GM23338 (cell line): ENCODE measurements at regions not wholly inside any gene's neighbourhood (a gene's known extent, or its start where the extent isn't known, plus 50 kb on each side); places are given as distances from the start of the nearest gene placed in this dataset.

Experiments
- ATAC-seq: fragments of 200-7000 bp; cut with Tn5 transposase; 3 replicates; pipeline ENCODE4 v1.9.1; 2020
- DNase-seq: peaks from one replicate; pipeline ENCODE4 v3.0.0-alpha.2; 2015; ENCODE audit warnings: low spot score
- H2AFZ ChIP-seq: fragments of 200-600 bp; sonication (generic); 2 replicates; pipeline ENCODE4 v1.8.0; 2016; ENCODE audit warnings: antibody characterized with exemption, mild to moderate bottlenecking, moderate library complexity
- H3F3A ChIP-seq: fragments of 200-600 bp; sonication (generic); replicated peaks from 2 replicates; pipeline ENCODE4 v1.8.0; 2017; ENCODE audit warnings: antibody characterized with exemption, mixed run types, low read depth
- H3K27ac ChIP-seq: fragments of 200-600 bp; sonication (generic); 2 replicates; pipeline ENCODE4 v1.6.1; 2016; ENCODE audit warnings: low read depth
- H3K27me3 ChIP-seq: fragments of 200-600 bp; sonication (generic); 2 replicates; pipeline ENCODE4 v1.8.0; 2016; ENCODE audit warnings: mild to moderate bottlenecking, mixed run types, moderate library complexity; ENCODE audit not compliant: insufficient read depth
- H3K36me3 ChIP-seq: fragments of 200-600 bp; sonication (generic); 2 replicates; pipeline ENCODE4 v1.8.0; 2016; ENCODE audit warnings: mild to moderate bottlenecking; ENCODE audit not compliant: insufficient read depth
- H3K4me1 ChIP-seq: fragments of 200-600 bp; sonication (generic); 2 replicates; pipeline ENCODE4 v1.8.0; 2016; ENCODE audit warnings: mild to moderate bottlenecking, moderate library complexity; ENCODE audit not compliant: insufficient read depth
- H3K4me2 ChIP-seq: fragments of 200-600 bp; sonication (generic); 2 replicates; pipeline ENCODE4 v1.7.1; 2017; ENCODE audit warnings: mixed run types
- H3K4me3 ChIP-seq: fragments of 200-600 bp; sonication (generic); 2 replicates; pipeline ENCODE4 v1.6.1; 2016; ENCODE audit warnings: mixed run types
- H3K79me2 ChIP-seq: fragments of 200-600 bp; sonication (generic); replicated peaks from 2 replicates; pipeline ENCODE4 v1.8.0; 2017; ENCODE audit warnings: mild to moderate bottlenecking; ENCODE audit not compliant: insufficient read depth
- H3K9me2 ChIP-seq: fragments of 200-600 bp; sonication (generic); 2 replicates; pipeline ENCODE4 v1.8.0; 2017; ENCODE audit not compliant: insufficient read depth
- H4K20me1 ChIP-seq: fragments of 200-600 bp; sonication (generic); replicated peaks from 2 replicates; pipeline ENCODE4 v1.8.0; 2017; ENCODE audit warnings: mild to moderate bottlenecking; ENCODE audit not compliant: insufficient read depth
- H3K27ac Mint-ChIP-seq: 2 replicates; pipeline ENCODE4 v1.8.0; 2020; ENCODE audit warnings: inconsistent platforms, mild to moderate bottlenecking, moderate library complexity, mixed read lengths
- H3K27me3 Mint-ChIP-seq: 3 replicates; pipeline ENCODE4 v1.8.0; 2022; ENCODE audit warnings: low read depth, mild to moderate bottlenecking, moderate library complexity, mixed read lengths, inconsistent platforms; ENCODE audit not compliant: insufficient read depth, poor library complexity
- H3K36me3 Mint-ChIP-seq: 3 replicates; pipeline ENCODE4 v1.8.0; 2021; ENCODE audit warnings: low read depth, mild to moderate bottlenecking, inconsistent platforms, moderate library complexity, mixed read lengths
- H3K4me1 Mint-ChIP-seq: 3 replicates; pipeline ENCODE4 v1.8.0; 2020; ENCODE audit warnings: mild to moderate bottlenecking, inconsistent platforms, mixed read lengths
- H3K4me3 Mint-ChIP-seq: 3 replicates; pipeline ENCODE4 v1.8.0; 2021; ENCODE audit warnings: moderate library complexity, mild to moderate bottlenecking, inconsistent platforms, mixed read lengths
- H3K9me3 Mint-ChIP-seq: 3 replicates; pipeline ENCODE4 v1.8.0; 2020; ENCODE audit warnings: moderate library complexity, mild to moderate bottlenecking, inconsistent platforms, mixed read lengths
- CREB1 ChIP-seq: fragments of 250-450 bp; sonication (Bioruptor Pico); IDR thresholded peaks from 2 replicates; pipeline ENCODE4 v1.5.0; 2020; ENCODE audit warnings: low read depth, mild to moderate bottlenecking, moderate library complexity
- EZH2 ChIP-seq: fragments of 200-600 bp; sonication (generic); IDR thresholded peaks from one replicate; pipeline ENCODE4 v1.8.0; 2017; ENCODE audit warnings: antibody characterized with exemption, mild to moderate bottlenecking, low read depth; ENCODE audit not compliant: unreplicated experiment
- EZH2phosphoT487 ChIP-seq: fragments of 200-600 bp; sonication (generic); IDR thresholded peaks from one replicate; pipeline ENCODE4 v1.8.1; 2018; ENCODE audit warnings: antibody characterized with exemption; ENCODE audit not compliant: unreplicated experiment
- JUNB ChIP-seq: IDR thresholded peaks from one replicate; pipeline ENCODE4 v1.6.1; 2016; ENCODE audit warnings: antibody characterized with exemption; ENCODE audit not compliant: unreplicated experiment
- NANOG ChIP-seq: IDR thresholded peaks from 2 replicates; pipeline ENCODE4 v1.6.1; 2016; ENCODE audit warnings: antibody characterized with exemption, borderline replicate concordance
- POLR2AphosphoS5 ChIP-seq: IDR thresholded peaks from 2 replicates; pipeline ENCODE4 v1.6.1; 2016; ENCODE audit warnings: antibody characterized with exemption, low read depth
- ZNF114 ChIP-seq: fragments of 250-450 bp; sonication (Bioruptor Pico); IDR thresholded peaks from 2 replicates; pipeline ENCODE4 v1.5.0; 2020; ENCODE audit warnings: mild to moderate bottlenecking, moderate library complexity
- ZNF331 ChIP-seq: fragments of 250-450 bp; sonication (Bioruptor Pico); IDR thresholded peaks from 2 replicates; pipeline ENCODE4 v1.5.0; 2020; ENCODE audit warnings: low read depth, mild to moderate bottlenecking, moderate library complexity
- TF ChIP-seq, protein P1 (sequence below), 2 experiments: fragments of 200-600 bp in 1 of 2; sonication (generic) in 1 of 2; conservative IDR thresholded peaks; 2 replicates each; pipeline versions ENCODE4 v1.5.1 to v1.6.1; 2016 to 2017; ENCODE audit warnings: antibody characterized with exemption in 2 of 2, low read depth in 2 of 2, mild to moderate bottlenecking in 2 of 2, moderate library complexity in 1 of 2
- TF ChIP-seq, protein P2 (sequence below): IDR thresholded peaks from 2 replicates; pipeline ENCODE4 v1.6.1; 2016; ENCODE audit warnings: antibody characterized with exemption
- TF ChIP-seq, protein P3 (sequence below): IDR thresholded peaks from one replicate; pipeline ENCODE4 v1.6.1; 2018; ENCODE audit warnings: antibody characterized with exemption; ENCODE audit not compliant: unreplicated experiment

DNA sequence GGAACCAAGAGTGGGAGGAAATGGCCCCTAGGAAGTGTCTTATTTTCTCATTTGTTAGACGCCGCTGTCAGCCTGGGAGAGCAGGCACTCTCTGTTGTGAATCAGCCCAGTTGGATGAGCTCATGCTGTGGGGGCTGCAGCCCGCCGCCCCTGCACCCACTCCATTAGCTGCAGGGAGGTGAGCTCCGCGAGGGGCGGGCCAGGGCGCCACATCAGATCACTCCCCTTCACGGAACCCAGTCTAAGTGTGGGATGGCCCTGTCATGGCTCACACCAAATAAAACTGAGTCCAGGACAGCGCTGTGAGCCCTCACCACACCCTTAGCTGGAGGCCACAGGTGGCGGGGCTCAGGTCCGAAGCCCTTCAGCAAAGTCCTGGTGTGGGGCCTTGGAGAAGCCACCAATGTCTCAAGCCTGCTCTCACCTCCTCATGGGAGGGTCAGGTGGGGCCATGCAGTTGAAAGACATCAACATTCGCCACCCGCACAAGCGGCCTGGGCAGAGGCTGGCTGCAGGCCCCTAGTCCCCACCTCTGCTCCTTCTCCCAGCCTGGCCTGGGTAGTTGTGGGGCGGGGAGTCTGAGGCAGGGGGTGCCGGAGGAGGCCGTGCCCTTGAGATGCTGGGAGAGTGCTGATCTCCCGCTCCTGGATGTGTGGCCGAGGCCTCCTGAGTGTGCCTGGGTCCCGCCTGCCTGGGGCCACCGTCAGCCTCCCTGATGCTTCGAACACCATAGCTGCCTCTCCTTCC, 66.2 kb upstream of the SLCO4A1 start (continued):
- TF ChIP-seq, protein P1, sequence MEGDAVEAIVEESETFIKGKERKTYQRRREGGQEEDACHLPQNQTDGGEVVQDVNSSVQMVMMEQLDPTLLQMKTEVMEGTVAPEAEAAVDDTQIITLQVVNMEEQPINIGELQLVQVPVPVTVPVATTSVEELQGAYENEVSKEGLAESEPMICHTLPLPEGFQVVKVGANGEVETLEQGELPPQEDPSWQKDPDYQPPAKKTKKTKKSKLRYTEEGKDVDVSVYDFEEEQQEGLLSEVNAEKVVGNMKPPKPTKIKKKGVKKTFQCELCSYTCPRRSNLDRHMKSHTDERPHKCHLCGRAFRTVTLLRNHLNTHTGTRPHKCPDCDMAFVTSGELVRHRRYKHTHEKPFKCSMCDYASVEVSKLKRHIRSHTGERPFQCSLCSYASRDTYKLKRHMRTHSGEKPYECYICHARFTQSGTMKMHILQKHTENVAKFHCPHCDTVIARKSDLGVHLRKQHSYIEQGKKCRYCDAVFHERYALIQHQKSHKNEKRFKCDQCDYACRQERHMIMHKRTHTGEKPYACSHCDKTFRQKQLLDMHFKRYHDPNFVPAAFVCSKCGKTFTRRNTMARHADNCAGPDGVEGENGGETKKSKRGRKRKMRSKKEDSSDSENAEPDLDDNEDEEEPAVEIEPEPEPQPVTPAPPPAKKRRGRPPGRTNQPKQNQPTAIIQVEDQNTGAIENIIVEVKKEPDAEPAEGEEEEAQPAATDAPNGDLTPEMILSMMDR (conservative IDR thresholded peaks at IDR 0.05; ENCODE audit: low read depth in 2 of 2): no peak
- TF ChIP-seq EZH2phosphoT487 (no peak), ZNF331 (CRISPR knock-in tag) (no peak), POLR2AphosphoS5 (no peak), JUNB (no peak), CREB1 (CRISPR knock-in tag) (no peak), NANOG (no peak), EZH2 (no peak)
- TF ChIP-seq, protein P2, sequence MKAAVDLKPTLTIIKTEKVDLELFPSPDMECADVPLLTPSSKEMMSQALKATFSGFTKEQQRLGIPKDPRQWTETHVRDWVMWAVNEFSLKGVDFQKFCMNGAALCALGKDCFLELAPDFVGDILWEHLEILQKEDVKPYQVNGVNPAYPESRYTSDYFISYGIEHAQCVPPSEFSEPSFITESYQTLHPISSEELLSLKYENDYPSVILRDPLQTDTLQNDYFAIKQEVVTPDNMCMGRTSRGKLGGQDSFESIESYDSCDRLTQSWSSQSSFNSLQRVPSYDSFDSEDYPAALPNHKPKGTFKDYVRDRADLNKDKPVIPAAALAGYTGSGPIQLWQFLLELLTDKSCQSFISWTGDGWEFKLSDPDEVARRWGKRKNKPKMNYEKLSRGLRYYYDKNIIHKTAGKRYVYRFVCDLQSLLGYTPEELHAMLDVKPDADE: no peak

DNA sequence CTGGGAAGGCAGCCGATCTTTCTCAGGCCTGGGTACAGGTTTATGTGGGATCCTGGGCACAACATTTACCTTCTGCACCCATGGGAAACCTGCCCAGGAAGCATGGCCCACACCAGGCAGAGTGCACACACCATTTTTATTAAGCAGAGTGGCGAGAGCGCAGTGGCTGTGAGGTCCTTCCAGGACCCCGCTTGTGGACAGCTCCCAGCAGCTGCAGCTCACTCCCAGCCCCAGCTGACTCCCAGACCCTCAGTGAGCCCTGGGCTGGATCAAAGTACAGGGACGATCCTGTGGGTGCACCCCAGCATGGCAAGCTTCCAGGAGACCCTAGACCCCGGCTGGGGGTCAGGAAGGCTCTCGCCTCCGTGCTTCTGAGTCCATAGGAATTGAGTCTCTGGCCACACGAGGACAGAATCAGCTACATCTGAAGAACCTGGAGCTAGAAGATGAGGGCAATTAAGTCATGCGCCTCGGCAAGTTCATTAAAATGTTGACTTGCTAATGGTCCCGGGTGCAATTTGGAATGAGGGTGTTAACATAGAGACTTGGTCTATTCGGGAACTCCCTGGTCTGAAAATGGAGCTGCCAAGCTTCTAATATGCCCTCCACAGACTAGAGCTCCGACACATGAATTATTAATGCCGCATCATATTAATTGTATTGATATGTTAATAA, 65.4 kb upstream of the SLCO4A1 start:
- DNase-seq: peak; percentile 69
- Mint-ChIP-seq H3K36me3 (no peaks in the 10 kb centered on the region; the same call in 2 of the 3 replicates), H3K4me1 (peaks cover 21% of the 10 kb centered on the region), H3K27me3 (peaks cover 30% of the 10 kb centered on the region), H3K4me3 (no peak overlapping the region), H3K9me3 (peaks cover 5% of the 10 kb centered on the region; the same call in 2 of the 3 replicates), H3K27ac (no peak overlapping the region)
- Histone ChIP-seq H4K20me1 (no peaks in the 10 kb centered on the region), H3K9me2 (no peaks in the 10 kb centered on the region), H3K4me1 (peaks cover 8% of the 10 kb centered on the region; the same call in 1 of the 2 replicates), H3K4me3 (no peak overlapping the region), H3K4me2 (0 out of 2 replicates have a peak overlapping the region, but pooled peaks have one; percentile 38), H3K27ac (no peak overlapping the region), H2AFZ (no peak overlapping the region), H3K79me2 (no peaks in the 10 kb centered on the region), H3F3A (no peaks in the 10 kb centered on the region), H3K27me3 (no peaks in the 10 kb centered on the region), H3K36me3 (no peaks in the 10 kb centered on the region)
- peak; percentile 81 for ATAC-seq
- TF ChIP-seq POLR2AphosphoS5: no peak
- no peak for TF ChIP-seq JUNB
- TF ChIP-seq NANOG: no peak
- no peak for TF ChIP-seq EZH2
- no peak for TF ChIP-seq ZNF114
- TF ChIP-seq, protein P3, sequence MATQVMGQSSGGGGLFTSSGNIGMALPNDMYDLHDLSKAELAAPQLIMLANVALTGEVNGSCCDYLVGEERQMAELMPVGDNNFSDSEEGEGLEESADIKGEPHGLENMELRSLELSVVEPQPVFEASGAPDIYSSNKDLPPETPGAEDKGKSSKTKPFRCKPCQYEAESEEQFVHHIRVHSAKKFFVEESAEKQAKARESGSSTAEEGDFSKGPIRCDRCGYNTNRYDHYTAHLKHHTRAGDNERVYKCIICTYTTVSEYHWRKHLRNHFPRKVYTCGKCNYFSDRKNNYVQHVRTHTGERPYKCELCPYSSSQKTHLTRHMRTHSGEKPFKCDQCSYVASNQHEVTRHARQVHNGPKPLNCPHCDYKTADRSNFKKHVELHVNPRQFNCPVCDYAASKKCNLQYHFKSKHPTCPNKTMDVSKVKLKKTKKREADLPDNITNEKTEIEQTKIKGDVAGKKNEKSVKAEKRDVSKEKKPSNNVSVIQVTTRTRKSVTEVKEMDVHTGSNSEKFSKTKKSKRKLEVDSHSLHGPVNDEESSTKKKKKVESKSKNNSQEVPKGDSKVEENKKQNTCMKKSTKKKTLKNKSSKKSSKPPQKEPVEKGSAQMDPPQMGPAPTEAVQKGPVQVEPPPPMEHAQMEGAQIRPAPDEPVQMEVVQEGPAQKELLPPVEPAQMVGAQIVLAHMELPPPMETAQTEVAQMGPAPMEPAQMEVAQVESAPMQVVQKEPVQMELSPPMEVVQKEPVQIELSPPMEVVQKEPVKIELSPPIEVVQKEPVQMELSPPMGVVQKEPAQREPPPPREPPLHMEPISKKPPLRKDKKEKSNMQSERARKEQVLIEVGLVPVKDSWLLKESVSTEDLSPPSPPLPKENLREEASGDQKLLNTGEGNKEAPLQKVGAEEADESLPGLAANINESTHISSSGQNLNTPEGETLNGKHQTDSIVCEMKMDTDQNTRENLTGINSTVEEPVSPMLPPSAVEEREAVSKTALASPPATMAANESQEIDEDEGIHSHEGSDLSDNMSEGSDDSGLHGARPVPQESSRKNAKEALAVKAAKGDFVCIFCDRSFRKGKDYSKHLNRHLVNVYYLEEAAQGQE: peak; percentile 85
